RWPE1 (cell line): ENCODE measurements at regions not wholly inside any gene's neighbourhood (a gene's known extent, or its start where the extent isn't known, plus 50 kb on each side); places are given as distances from the start of the nearest gene placed in this dataset.

Source experiments
- CTCF ChIA-PET: fragments of 350-600 bp; sonication (Branson Sonifier 250); formaldehyde crosslinking; extraction: SDS; loops from one replicate; lab custom pipeline; 2021; lab: Yijun Ruan, JAX
- POLR2A ChIA-PET: fragments of 400-600 bp; formaldehyde crosslinking; extraction: SDS; loops from one replicate; lab custom pipeline; 2020; ENCODE audit warnings: antibody characterized with exemption; ENCODE audit not compliant: low non-redundant PET; lab: Yijun Ruan, JAX
- DNase-seq: peaks from one replicate; pipeline ENCODE4 v3.0.0; 2012; ENCODE audit warnings: low spot score
- H3K27ac ChIP-seq: fragments of 450-650 bp; 2 replicates; pipeline ENCODE4 v1.5.1; 2017
- TF ChIP-seq, protein P1 (sequence below): fragments of 450-650 bp; conservative IDR thresholded peaks from 2 replicates; pipeline ENCODE4 v1.5.1; 2017; ENCODE audit warnings: low read depth, mild to moderate bottlenecking

DNA sequence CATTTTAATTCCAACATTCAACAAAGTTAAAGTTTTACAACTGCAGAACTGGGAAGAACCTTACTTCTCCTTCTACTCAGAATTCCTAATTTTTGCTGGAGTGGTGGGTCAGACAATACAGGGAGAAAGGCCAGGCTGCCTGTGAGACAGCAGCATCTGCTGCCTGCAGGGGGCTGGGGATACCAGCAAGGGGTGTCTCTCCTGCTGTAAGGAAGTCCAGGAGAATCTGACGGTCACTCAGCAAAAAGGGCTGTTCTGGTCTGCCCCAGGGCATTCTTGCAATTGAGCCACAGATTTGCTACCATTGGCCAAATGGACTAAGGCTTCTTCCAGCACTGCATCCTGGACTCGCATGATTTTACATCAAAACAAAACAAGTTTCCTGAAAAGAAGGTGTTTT lies 426.6 kb upstream of the CDH11 start:
- DNase-seq, result no peak
- ChIA-PET CTCF (no interaction called here), POLR2A (no interaction called here)
- TF ChIP-seq, protein P1, sequence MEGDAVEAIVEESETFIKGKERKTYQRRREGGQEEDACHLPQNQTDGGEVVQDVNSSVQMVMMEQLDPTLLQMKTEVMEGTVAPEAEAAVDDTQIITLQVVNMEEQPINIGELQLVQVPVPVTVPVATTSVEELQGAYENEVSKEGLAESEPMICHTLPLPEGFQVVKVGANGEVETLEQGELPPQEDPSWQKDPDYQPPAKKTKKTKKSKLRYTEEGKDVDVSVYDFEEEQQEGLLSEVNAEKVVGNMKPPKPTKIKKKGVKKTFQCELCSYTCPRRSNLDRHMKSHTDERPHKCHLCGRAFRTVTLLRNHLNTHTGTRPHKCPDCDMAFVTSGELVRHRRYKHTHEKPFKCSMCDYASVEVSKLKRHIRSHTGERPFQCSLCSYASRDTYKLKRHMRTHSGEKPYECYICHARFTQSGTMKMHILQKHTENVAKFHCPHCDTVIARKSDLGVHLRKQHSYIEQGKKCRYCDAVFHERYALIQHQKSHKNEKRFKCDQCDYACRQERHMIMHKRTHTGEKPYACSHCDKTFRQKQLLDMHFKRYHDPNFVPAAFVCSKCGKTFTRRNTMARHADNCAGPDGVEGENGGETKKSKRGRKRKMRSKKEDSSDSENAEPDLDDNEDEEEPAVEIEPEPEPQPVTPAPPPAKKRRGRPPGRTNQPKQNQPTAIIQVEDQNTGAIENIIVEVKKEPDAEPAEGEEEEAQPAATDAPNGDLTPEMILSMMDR, result no peak
- no peak overlapping the region for H3K27ac ChIP-seq

DNA sequence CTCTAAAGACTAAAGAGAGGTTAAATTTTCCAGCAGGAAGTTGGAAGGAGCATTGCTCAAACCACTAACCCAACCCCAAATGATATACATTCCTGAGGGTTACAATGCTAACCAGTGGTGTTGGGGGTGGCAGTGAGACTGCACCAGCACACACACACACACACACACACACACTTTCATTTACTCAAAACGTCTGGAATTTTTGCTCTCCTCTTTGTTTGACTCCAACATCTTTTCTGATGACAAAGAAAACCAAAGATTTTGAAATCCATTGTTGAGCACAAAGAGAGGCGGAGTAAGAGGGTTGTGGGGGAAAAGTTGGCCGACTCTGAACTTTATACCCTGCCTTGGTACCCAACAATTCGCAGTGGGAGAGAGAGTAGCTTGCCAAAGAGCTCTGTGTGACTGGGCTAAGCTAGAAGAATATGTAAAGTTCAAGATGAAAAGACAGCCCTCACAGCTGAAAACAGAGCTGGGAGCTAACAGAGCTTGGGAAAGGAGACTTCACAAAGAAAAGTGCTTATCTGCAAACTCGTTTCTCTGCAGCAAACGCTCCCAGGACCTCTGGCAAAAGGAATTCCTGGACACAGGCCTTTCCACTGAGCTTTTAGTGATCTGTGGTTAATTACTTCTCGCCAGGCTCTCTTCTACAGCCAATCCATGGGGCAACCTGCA lies 426.0 kb upstream of the CDH11 start:
- H3K27ac ChIP-seq, result no peak overlapping the region
- CTCF ChIA-PET, result no interaction called here
- TF ChIP-seq, protein P1, result no peak
- DNase-seq, result peak; percentile 27
- POLR2A ChIA-PET, result no interaction called here

DNA sequence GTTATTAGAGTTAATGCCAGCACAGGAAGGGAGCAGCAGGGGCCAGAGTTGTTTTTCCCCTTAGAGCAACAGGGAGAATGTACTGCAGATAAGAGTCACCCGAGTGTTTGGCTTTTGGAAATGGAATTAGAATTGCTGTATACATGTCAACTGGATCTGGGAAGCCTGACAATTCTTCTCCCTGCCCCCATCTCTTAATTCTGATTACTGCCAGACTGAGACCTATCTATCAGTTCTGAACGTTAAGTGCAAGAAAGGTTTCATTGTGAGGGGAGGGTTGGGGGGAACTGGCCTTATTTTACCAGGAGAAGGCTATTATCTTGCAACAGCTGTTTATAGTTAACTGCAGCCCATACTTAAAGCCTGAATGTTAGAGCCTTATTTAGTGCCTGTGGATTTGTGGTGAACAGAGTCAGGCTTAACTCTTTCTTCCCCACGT lies 424.5 kb upstream of the CDH11 start:
- POLR2A ChIA-PET, result no interaction called here
- TF ChIP-seq, protein P1, result no peak
- DNase-seq, result no peak
- CTCF ChIA-PET, result no interaction called here
- H3K27ac ChIP-seq, result no peak overlapping the region

DNA sequence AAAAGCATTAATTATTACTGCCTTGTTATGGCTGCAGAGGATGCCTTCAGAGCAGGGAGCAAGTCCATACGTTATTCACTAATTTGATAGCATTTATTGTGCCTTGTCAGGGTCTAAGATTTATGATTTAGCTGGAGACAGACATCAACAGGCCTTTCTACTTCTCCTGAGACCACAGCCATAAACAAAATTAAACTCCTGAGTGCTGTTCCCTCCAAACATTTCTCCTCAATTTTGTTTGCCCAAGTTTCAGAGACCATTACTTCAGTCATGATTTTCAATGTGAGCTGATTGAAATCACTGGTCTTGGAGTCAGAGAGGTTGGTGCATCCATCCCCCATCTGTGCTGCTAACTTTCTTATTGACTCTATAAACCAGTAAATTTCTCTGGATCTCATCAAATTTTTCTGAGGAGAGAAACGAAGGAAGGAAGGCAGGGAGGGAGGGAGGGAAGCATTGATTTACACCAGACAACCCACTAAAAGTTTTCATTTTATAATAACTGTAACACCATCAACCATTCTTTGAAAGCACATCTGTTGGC lies 423.6 kb upstream of the CDH11 start:
- TF ChIP-seq, protein P1, result no peak
- no peak for DNase-seq
- ChIA-PET CTCF (no interaction called here), POLR2A (no interaction called here)
- H3K27ac ChIP-seq, result no peak overlapping the region

DNA sequence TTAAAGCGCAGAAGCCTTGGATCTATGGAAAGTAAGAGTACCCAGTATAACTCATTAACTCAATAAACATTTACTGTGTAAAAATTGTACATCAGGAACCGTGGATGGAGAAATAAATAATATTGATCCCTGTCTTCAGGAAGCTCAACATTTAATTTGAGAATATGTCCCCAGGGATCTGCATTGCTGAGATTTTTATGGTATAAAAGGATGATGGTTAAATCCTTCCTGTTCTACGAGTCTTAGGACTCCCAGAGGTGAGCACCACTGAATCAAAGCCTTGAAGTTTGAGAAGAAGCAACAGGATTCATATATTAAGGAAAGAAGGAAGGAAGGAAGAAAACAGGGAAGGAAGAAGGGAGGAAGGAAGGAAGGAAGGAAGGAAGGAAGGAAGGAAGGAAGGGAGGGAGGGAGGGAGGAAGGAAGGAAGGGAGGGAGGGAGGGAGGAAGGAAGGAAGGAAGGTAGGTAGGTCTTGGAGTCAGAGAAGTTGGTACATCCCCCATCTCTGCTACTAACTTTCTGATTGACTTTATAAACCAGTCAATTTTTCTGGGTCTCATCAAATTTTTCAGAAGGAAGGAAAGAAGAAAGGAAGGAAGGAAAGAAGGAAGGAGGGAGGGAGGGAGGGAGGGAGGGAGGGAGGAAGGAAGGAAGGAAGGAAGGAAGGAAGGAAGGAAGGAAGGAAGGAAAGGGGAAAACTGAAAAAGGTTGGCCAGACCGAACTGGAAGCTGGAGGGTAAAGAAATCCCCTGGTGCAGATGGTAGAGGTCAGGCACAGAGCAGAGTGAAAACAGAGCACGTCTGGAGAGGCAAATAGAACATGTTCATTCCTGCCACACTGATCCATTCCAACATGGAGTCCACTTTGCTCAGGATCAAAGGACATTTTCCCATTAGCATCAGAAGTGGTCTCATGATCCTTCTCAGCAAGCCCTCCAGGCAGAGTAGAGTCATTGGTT lies 422.2 kb upstream of the CDH11 start:
- ChIA-PET POLR2A (no interaction called here), CTCF (no interaction called here)
- no peak for DNase-seq
- H3K27ac ChIP-seq, result no peak overlapping the region
- TF ChIP-seq, protein P1, result no peak

DNA sequence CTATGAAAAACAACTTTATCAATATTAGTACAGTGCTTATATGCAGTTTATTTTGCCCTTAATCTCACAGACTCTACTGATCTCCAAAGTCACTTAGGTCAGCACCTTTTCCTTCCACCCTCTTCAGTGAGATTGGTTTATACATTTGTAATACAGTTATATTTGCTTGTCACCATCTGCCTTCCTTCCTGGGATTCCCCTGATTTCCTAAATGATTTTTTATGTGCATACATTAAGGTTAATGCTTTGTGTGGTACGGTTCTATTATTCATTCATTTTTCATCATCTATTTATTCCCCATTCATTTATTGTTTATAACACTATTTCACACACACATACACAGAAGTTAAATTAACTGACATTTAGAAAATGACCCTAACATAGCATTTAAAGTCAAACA lies 419.8 kb upstream of the CDH11 start:
- no peak overlapping the region for H3K27ac ChIP-seq
- TF ChIP-seq, protein P1, result no peak
- CTCF ChIA-PET, result interaction anchor here (0.6 kb wide), 1 partner anchor 123 kb away, joined by 5 read pairs; no protein-coding TSS in a partner anchor
- POLR2A ChIA-PET, result no interaction called here
- no peak for DNase-seq
